ENCODE measurements at regions not wholly inside any gene's neighbourhood (a gene's known extent, or its start where the extent isn't known, plus 50 kb on each side); places are given as distances from the start of the nearest gene placed in this dataset.

GRCh38 chr10:91127341-91128082 lies 93.0 kb upstream of the PCGF5 start:
- H3K4me1 ChIP-seq = no peaks in the 10 kb centered on the region
- no peaks in the 10 kb centered on the region for H3K27me3 ChIP-seq
- no peak overlapping the region for H3K4me3 ChIP-seq
- DNase-seq (ENCODE audit: low spot score in 2 of 2) = no peak
- no peak for TF ChIP-seq POLR2A (IDR thresholded peaks at IDR 0.05)
- TF ChIP-seq EP300 (IDR thresholded peaks at IDR 0.05) = no peak
- TF ChIP-seq CTCF (IDR thresholded peaks at IDR 0.05) = no peak
- TF ChIP-seq POLR2AphosphoS5 (IDR thresholded peaks at IDR 0.05) = no peak
- H3K9me3 ChIP-seq = no peaks in the 10 kb centered on the region
- H3K36me3 ChIP-seq = no peaks in the 10 kb centered on the region
- no peak overlapping the region for H3K27ac ChIP-seq
- WGBS = 70% methylated on average over 3 of the region's 3 CpGs

GRCh38 chr10:91135113-91135512 lies 85.3 kb upstream of the PCGF5 start:
- TF ChIP-seq POLR2AphosphoS5 (IDR thresholded peaks at IDR 0.05) (no peak), CTCF (IDR thresholded peaks at IDR 0.05) (no peak), EP300 (IDR thresholded peaks at IDR 0.05) (no peak), POLR2A (IDR thresholded peaks at IDR 0.05) (no peak)
- H3K27me3 ChIP-seq = no peaks in the 10 kb centered on the region
- no peak overlapping the region for H3K27ac ChIP-seq
- H3K9me3 ChIP-seq = no peaks in the 10 kb centered on the region
- WGBS = 77% methylated on average over 7 of the region's 7 CpGs
- H3K4me3 ChIP-seq = no peak overlapping the region
- no peaks in the 10 kb centered on the region for H3K36me3 ChIP-seq
- no peak for DNase-seq (ENCODE audit: low spot score in 2 of 2)
- no peaks in the 10 kb centered on the region for H3K4me1 ChIP-seq

- Histone ChIP-seq H3K36me3 (no peaks in the 10 kb centered on the region), H3K9me3 (no peaks in the 10 kb centered on the region), H3K27me3 (no peaks in the 10 kb centered on the region), H3K4me3 (no peak overlapping the region), H3K4me1 (no peaks in the 10 kb centered on the region), H3K27ac (no peak overlapping the region)
- no peak for DNase-seq (ENCODE audit: low spot score in 2 of 2)
- WGBS = over 99% methylated on average over 6 of the region's 6 CpGs
- no peak for TF ChIP-seq POLR2AphosphoS5 (IDR thresholded peaks at IDR 0.05)
- no peak for TF ChIP-seq CTCF (IDR thresholded peaks at IDR 0.05)
- no peak for TF ChIP-seq POLR2A (IDR thresholded peaks at IDR 0.05)
- no peak for TF ChIP-seq EP300 (IDR thresholded peaks at IDR 0.05)
Observed at GRCh38 chr10:91137011-91137643, 83.3 kb upstream of the PCGF5 start.

- DNase-seq (ENCODE audit: low spot score in 2 of 2) = no peak
- TF ChIP-seq POLR2AphosphoS5 (IDR thresholded peaks at IDR 0.05) (no peak), POLR2A (IDR thresholded peaks at IDR 0.05) (no peak), CTCF (IDR thresholded peaks at IDR 0.05) (no peak), EP300 (IDR thresholded peaks at IDR 0.05) (no peak)
- no peaks in the 10 kb centered on the region for H3K27me3 ChIP-seq
- H3K4me1 ChIP-seq = no peaks in the 10 kb centered on the region
- no peak overlapping the region for H3K4me3 ChIP-seq
- H3K27ac ChIP-seq = no peak overlapping the region
- no peaks in the 10 kb centered on the region for H3K36me3 ChIP-seq
- H3K9me3 ChIP-seq = no peaks in the 10 kb centered on the region
- WGBS = 60% methylated on average over 1 of the region's 1 CpG
Observed at GRCh38 chr10:91137822-91138221, 82.6 kb upstream of the PCGF5 start.

GRCh38 chr10:91140995-91141549 lies 79.4 kb upstream of the PCGF5 start:
- Histone ChIP-seq H3K4me3 (no peak overlapping the region), H3K27ac (no peak overlapping the region), H3K4me1 (no peaks in the 10 kb centered on the region), H3K36me3 (no peaks in the 10 kb centered on the region), H3K27me3 (no peaks in the 10 kb centered on the region), H3K9me3 (no peaks in the 10 kb centered on the region)
- TF ChIP-seq POLR2A (IDR thresholded peaks at IDR 0.05) = no peak
- TF ChIP-seq CTCF (IDR thresholded peaks at IDR 0.05) = no peak
- no peak for TF ChIP-seq EP300 (IDR thresholded peaks at IDR 0.05)
- TF ChIP-seq POLR2AphosphoS5 (IDR thresholded peaks at IDR 0.05) = no peak
- no peak for DNase-seq (ENCODE audit: low spot score in 2 of 2)
- WGBS = 48% methylated on average over 6 of the region's 6 CpGs

Measured in suprapubic skin (tissue), 4 donors.